Activated T-helper 9 cell treated with anti-CD3 and anti-CD28 coated beads, Interleukin-2, amount 50 U/mL, for 16 hours (primary cell): ENCODE measurements at regions not wholly inside any gene's neighbourhood (a gene's known extent, or its start where the extent isn't known, plus 50 kb on each side); places are given as distances from the start of the nearest gene placed in this dataset.

ENCODE experiments used
- DNase-seq: peaks from one replicate; pipeline ENCODE4 v3.0.0-alpha.2; 2020; ENCODE audit warnings: low read depth

- DNase-seq = no peak
Measured at GRCh38 chr14:62087191-62087590, 325.0 kb downstream of the SNAPC1 start.

- DNase-seq = no peak
Measured at GRCh38 chr14:62093736-62094135, 331.5 kb downstream of the SNAPC1 start.

GRCh38 chr14:62097072-62097471 lies 334.9 kb downstream of the SNAPC1 start:
- DNase-seq = no peak

- DNase-seq = no peak
Measured at GRCh38 chr14:62097824-62098223, 335.6 kb downstream of the SNAPC1 start.

GRCh38 chr14:62098357-62098756 lies 336.1 kb downstream of the SNAPC1 start:
- no peak for DNase-seq

- no peak for DNase-seq
Measured at GRCh38 chr14:62099091-62099490, 336.9 kb downstream of the SNAPC1 start.

- DNase-seq = no peak
Measured at GRCh38 chr14:62101189-62101588, 339.0 kb downstream of the SNAPC1 start.

GRCh38 chr14:62101673-62102348 lies 339.6 kb downstream of the SNAPC1 start:
- no peak for DNase-seq

GRCh38 chr14:62102349-62102725 lies 340.1 kb downstream of the SNAPC1 start:
- DNase-seq = no peak

- no peak for DNase-seq
Measured at GRCh38 chr14:62103464-62103863, 341.2 kb downstream of the SNAPC1 start.

GRCh38 chr14:62110941-62111340 lies 348.7 kb downstream of the SNAPC1 start:
- DNase-seq = no peak

GRCh38 chr14:62117010-62117750 lies 355.0 kb downstream of the SNAPC1 start:
- DNase-seq = peak; percentile 16

GRCh38 chr14:62117751-62118105 lies 355.5 kb downstream of the SNAPC1 start:
- no peak for DNase-seq

GRCh38 chr14:62118461-62118860 lies 356.2 kb downstream of the SNAPC1 start:
- no peak for DNase-seq

GRCh38 chr14:62118871-62119270 lies 356.7 kb downstream of the SNAPC1 start:
- DNase-seq = no peak

- no peak for DNase-seq
Measured at GRCh38 chr14:62123961-62124360, 361.7 kb downstream of the SNAPC1 start.

- DNase-seq = no peak
Measured at GRCh38 chr14:62125793-62126192, 363.6 kb downstream of the SNAPC1 start.

- DNase-seq = no peak
Measured at GRCh38 chr14:62126879-62127478, 364.8 kb downstream of the SNAPC1 start.

GRCh38 chr14:62130441-62130840 lies 368.2 kb downstream of the SNAPC1 start:
- DNase-seq = no peak

- DNase-seq = no peak
Measured at GRCh38 chr14:62133776-62134550, 371.7 kb downstream of the SNAPC1 start.

GRCh38 chr14:62138593-62138992 lies 376.4 kb downstream of the SNAPC1 start:
- no peak for DNase-seq

- no peak for DNase-seq
Measured at GRCh38 chr14:62141139-62141538, 378.9 kb downstream of the SNAPC1 start.

GRCh38 chr14:62143245-62143644 lies 381.0 kb downstream of the SNAPC1 start:
- DNase-seq = no peak
